Lower lobe of right lung (tissue), 2 donors: ENCODE measurements at regions not wholly inside any gene's neighbourhood (a gene's known extent, or its start where the extent isn't known, plus 50 kb on each side); places are given as distances from the start of the nearest gene placed in this dataset.
A peak's percentile ranks its signal among the peaks of the same experiment; 100 is the strongest.

Experiments used
- ATAC-seq, 2 donors: fragments of 200-7000 bp; cut with Tn5 transposase; one replicate each; pipeline ENCODE4 v1.9.1; 2020 to 2022; ENCODE audit warnings: mild to moderate bottlenecking in 2 of 2, moderate library complexity in 2 of 2
- DNase-seq: peaks from one replicate; pipeline ENCODE4 v3.0.0-alpha.2; 2020
- H3K27ac ChIP-seq: fragments of 200-600 bp; one replicate; pipeline ENCODE4 v1.8.0; 2022
- H3K27me3 ChIP-seq: fragments of 200-600 bp; one replicate; pipeline ENCODE4 v1.8.0; 2022; ENCODE audit warnings: low read depth
- H3K36me3 ChIP-seq: fragments of 200-600 bp; one replicate; pipeline ENCODE4 v1.8.0; 2022; ENCODE audit warnings: mild to moderate bottlenecking
- H3K4me1 ChIP-seq: fragments of 200-600 bp; one replicate; pipeline ENCODE4 v1.8.0; 2022
- H3K4me3 ChIP-seq: fragments of 200-600 bp; one replicate; pipeline ENCODE4 v1.8.0; 2022; ENCODE audit warnings: mild to moderate bottlenecking
- H3K9me3 ChIP-seq: fragments of 200-600 bp; one replicate; pipeline ENCODE4 v1.8.0; 2022
- CTCF ChIP-seq: fragments of 200-600 bp; IDR thresholded peaks from one replicate; pipeline ENCODE4 v1.8.0; 2022; ENCODE audit warnings: antibody characterized with exemption, mild to moderate bottlenecking
- intact Hi-C: fragments of 100-400 bp; cut with DNase I; formaldehyde crosslinking; loops from one replicate; pipeline ENCODE4 v1.11.0; 2022
- donor health status: DM: no; HTN: yes; CAD: no; lungs with severe emphysema.

- ATAC-seq (no peak), DNase-seq (no peak)
- TF ChIP-seq CTCF: no peak
- no peak overlapping the region for H3K4me3 ChIP-seq
- H3K4me1 ChIP-seq: no peaks in the 10 kb centered on the region
- H3K36me3 ChIP-seq: no peaks in the 10 kb centered on the region
- no peak overlapping the region for H3K27ac ChIP-seq
- H3K9me3 ChIP-seq: no peaks in the 10 kb centered on the region
- intact Hi-C loops: no loop called here
- no peaks in the 10 kb centered on the region for H3K27me3 ChIP-seq
Measured at GRCh38 chr11:41921746-41922390, 462.4 kb upstream of the LRRC4C start.

- no peak for TF ChIP-seq CTCF
- Histone ChIP-seq H3K9me3 (no peaks in the 10 kb centered on the region), H3K27me3 (no peaks in the 10 kb centered on the region), H3K36me3 (no peaks in the 10 kb centered on the region), H3K4me1 (no peaks in the 10 kb centered on the region), H3K27ac (no peak overlapping the region), H3K4me3 (no peak overlapping the region)
- ATAC-seq: no peak
- DNase-seq: no peak
- intact Hi-C loops: no loop called here
Measured at GRCh38 chr11:41926339-41926738, 466.9 kb upstream of the LRRC4C start.

GRCh38 chr11:41935241-41935640, 475.8 kb upstream of the LRRC4C start:
- Histone ChIP-seq H3K36me3 (no peaks in the 10 kb centered on the region), H3K9me3 (no peaks in the 10 kb centered on the region), H3K27me3 (no peaks in the 10 kb centered on the region), H3K4me1 (no peaks in the 10 kb centered on the region), H3K27ac (no peak overlapping the region), H3K4me3 (no peak overlapping the region)
- no peak for TF ChIP-seq CTCF
- DNase-seq (no peak), ATAC-seq (no peak)
- intact Hi-C loops: no loop called here

- Histone ChIP-seq H3K4me1 (no peaks in the 10 kb centered on the region), H3K27ac (no peak overlapping the region), H3K36me3 (no peaks in the 10 kb centered on the region), H3K4me3 (no peak overlapping the region), H3K9me3 (no peaks in the 10 kb centered on the region), H3K27me3 (no peaks in the 10 kb centered on the region)
- intact Hi-C loops: no loop called here
- no peak for TF ChIP-seq CTCF
- DNase-seq (no peak), ATAC-seq (no peak)
Measured at GRCh38 chr11:41935795-41936194, 476.3 kb upstream of the LRRC4C start.

GRCh38 chr11:41943656-41944055, 484.2 kb upstream of the LRRC4C start:
- H3K27ac ChIP-seq: no peak overlapping the region
- H3K4me3 ChIP-seq: no peak overlapping the region
- DNase-seq (no peak), ATAC-seq (peak in 1 of 2 donors; percentile 41)
- no peak for TF ChIP-seq CTCF
- no peaks in the 10 kb centered on the region for H3K27me3 ChIP-seq
- H3K9me3 ChIP-seq: no peaks in the 10 kb centered on the region
- H3K4me1 ChIP-seq: no peaks in the 10 kb centered on the region
- H3K36me3 ChIP-seq: no peaks in the 10 kb centered on the region
- intact Hi-C loops: no loop called here
